GM23338 (cell line): ENCODE measurements at regions not wholly inside any gene's neighbourhood (a gene's known extent, or its start where the extent isn't known, plus 50 kb on each side); places are given as distances from the start of the nearest gene placed in this dataset.

Source experiments
- EZH2 ChIP-seq: fragments of 200-600 bp; sonication (generic); IDR thresholded peaks from one replicate; pipeline ENCODE4 v1.8.0; 2017; ENCODE audit warnings: antibody characterized with exemption, mild to moderate bottlenecking, low read depth; ENCODE audit not compliant: unreplicated experiment
- EZH2phosphoT487 ChIP-seq: fragments of 200-600 bp; sonication (generic); IDR thresholded peaks from one replicate; pipeline ENCODE4 v1.8.1; 2018; ENCODE audit warnings: antibody characterized with exemption; ENCODE audit not compliant: unreplicated experiment
- JUNB ChIP-seq: IDR thresholded peaks from one replicate; pipeline ENCODE4 v1.6.1; 2016; ENCODE audit warnings: antibody characterized with exemption; ENCODE audit not compliant: unreplicated experiment
- POLR2AphosphoS5 ChIP-seq: IDR thresholded peaks from 2 replicates; pipeline ENCODE4 v1.6.1; 2016; ENCODE audit warnings: antibody characterized with exemption, low read depth
- TF ChIP-seq, protein P1 (sequence below), 2 experiments: fragments of 200-600 bp in 1 of 2; sonication (generic) in 1 of 2; conservative IDR thresholded peaks; 2 replicates each; pipeline versions ENCODE4 v1.5.1 to v1.6.1; 2016 to 2017; ENCODE audit warnings: antibody characterized with exemption in 2 of 2, low read depth in 2 of 2, mild to moderate bottlenecking in 2 of 2, moderate library complexity in 1 of 2

DNA sequence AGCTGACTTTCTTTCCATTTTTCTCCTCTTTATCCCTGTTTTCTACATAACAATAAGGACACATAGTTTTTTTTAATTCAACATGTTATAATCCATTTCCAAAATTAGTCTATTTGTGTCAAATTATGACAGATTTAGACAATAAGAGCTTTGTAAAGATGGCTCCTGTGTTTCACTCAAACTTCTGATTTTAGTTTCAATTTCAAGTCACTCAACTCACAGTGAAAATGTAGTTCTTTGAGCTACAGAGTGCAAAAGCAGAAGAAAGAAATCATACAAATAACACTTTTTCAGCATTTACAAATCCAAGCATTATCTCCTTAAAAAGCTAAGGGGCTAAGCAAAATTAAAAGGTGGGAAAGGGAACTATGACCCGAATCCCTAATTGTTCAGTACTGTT is 340.7 kb upstream of the TRIB2 start:
- no peak for TF ChIP-seq JUNB
- TF ChIP-seq, protein P1, sequence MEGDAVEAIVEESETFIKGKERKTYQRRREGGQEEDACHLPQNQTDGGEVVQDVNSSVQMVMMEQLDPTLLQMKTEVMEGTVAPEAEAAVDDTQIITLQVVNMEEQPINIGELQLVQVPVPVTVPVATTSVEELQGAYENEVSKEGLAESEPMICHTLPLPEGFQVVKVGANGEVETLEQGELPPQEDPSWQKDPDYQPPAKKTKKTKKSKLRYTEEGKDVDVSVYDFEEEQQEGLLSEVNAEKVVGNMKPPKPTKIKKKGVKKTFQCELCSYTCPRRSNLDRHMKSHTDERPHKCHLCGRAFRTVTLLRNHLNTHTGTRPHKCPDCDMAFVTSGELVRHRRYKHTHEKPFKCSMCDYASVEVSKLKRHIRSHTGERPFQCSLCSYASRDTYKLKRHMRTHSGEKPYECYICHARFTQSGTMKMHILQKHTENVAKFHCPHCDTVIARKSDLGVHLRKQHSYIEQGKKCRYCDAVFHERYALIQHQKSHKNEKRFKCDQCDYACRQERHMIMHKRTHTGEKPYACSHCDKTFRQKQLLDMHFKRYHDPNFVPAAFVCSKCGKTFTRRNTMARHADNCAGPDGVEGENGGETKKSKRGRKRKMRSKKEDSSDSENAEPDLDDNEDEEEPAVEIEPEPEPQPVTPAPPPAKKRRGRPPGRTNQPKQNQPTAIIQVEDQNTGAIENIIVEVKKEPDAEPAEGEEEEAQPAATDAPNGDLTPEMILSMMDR (conservative IDR thresholded peaks at IDR 0.05; ENCODE audit: low read depth in 2 of 2): no peak
- TF ChIP-seq POLR2AphosphoS5: no peak
- no peak for TF ChIP-seq EZH2
- no peak for TF ChIP-seq EZH2phosphoT487
